OCI-LY3 (cell line): ENCODE measurements at regions not wholly inside any gene's neighbourhood (a gene's known extent, or its start where the extent isn't known, plus 50 kb on each side); places are given as distances from the start of the nearest gene placed in this dataset.

ENCODE experiments used
- H2AFZ ChIP-seq: fragments of 200-600, 300-600 bp; shearing (Covaris generic); 2 replicates; pipeline ENCODE4 v1.6.0; 2014; ENCODE audit warnings: antibody characterized with exemption, low read depth, low read length
- H3K27ac ChIP-seq: fragments of 200-600, 300-600 bp; sonication (generic); 2 replicates; pipeline ENCODE4 v1.5.1; 2014; ENCODE audit warnings: mild to moderate bottlenecking, low read length, moderate library complexity, mixed read lengths
- H3K27me3 ChIP-seq: fragments of 200-600, 300-600 bp; sonication (generic); 2 replicates; pipeline ENCODE4 v1.6.1; 2014; ENCODE audit warnings: low read depth, low read length, mixed read lengths
- H3K36me3 ChIP-seq: fragments of 200-600, 300-600 bp; sonication (generic); replicated peaks from 2 replicates; pipeline ENCODE3; 2014; ENCODE audit warnings: low read depth, low read length, mixed read lengths
- H3K4me1 ChIP-seq: fragments of 300-600, 200-600 bp; sonication (generic); 2 replicates; pipeline ENCODE4 v1.6.1; 2014; ENCODE audit warnings: low read length, mixed read lengths
- H3K4me2 ChIP-seq: fragments of 200-600, 300-600 bp; sonication (generic); 2 replicates; pipeline ENCODE4 v1.6.1; 2014; ENCODE audit warnings: low read length, mixed read lengths
- H3K4me3 ChIP-seq: fragments of 300-600, 200-600 bp; sonication (generic); 2 replicates; pipeline ENCODE4 v1.5.1; 2014; ENCODE audit warnings: antibody characterized with exemption, mild to moderate bottlenecking, low read length, moderate library complexity
- H3K79me2 ChIP-seq: fragments of 300-600, 200-600 bp; shearing (Covaris generic); 2 replicates; pipeline ENCODE4 v1.6.1; 2014; ENCODE audit warnings: mild to moderate bottlenecking, low read length, mixed read lengths
- H3K9ac ChIP-seq: fragments of 300-600, 200-600 bp; shearing (Covaris generic); 2 replicates; pipeline ENCODE4 v1.6.0; 2014; ENCODE audit warnings: mild to moderate bottlenecking, low read length, moderate library complexity
- H3K9me3 ChIP-seq: fragments of 200-600, 300-600 bp; shearing (Covaris generic); 2 replicates; pipeline ENCODE4 v1.6.1; 2014; ENCODE audit warnings: low read length, mixed read lengths; ENCODE audit not compliant: insufficient read depth
- H4K20me1 ChIP-seq: fragments of 200-600, 300-600 bp; sonication (generic); 2 replicates; pipeline ENCODE4 v1.6.1; 2016; ENCODE audit warnings: low read length, mixed read lengths; ENCODE audit not compliant: insufficient read depth
- EZH2phosphoT487 ChIP-seq: fragments of 200-600 bp; shearing (Covaris generic); IDR thresholded peaks from 2 replicates; pipeline ENCODE4 v1.6.1; 2018; ENCODE audit warnings: antibody characterized with exemption, mixed run types, low read depth
- TF ChIP-seq, protein P1 (sequence below): fragments of 200-600, 300-600 bp; sonication (generic); IDR thresholded peaks from 2 replicates; pipeline ENCODE4 v1.5.1; 2014; ENCODE audit warnings: antibody characterized with exemption, low read length, low read depth

DNA sequence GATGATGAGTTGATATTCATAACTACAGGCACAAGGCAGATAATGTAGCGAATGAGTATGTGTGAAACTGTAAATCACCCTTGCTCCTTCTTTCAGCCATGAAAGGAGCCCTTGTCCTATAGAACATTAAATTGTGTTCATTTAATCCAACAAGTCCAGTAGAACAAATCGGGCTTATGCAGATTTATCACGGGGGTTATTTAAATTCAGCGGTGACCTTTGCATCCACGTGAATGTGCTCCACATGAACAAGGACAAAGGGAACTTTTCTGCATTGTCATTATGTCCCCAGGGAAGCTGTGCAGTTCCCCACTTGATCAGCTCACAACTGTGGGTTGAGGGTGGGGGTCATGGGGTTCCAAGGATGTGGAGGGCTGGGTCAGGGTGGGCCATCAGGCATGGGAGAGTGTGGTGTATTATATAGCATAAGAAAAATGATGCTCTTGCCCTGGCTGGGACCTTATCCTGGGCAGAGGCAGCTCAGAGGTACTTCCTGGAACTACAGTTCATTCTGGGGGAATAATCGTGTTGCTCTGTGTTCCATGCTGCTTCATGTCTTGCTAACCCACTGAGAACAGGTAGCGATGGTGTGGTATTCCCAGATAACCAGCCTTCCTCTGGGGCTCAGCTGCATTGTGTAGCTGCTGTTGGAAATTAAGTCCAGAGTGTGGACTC is 306.6 kb downstream of the FAT3 start:
- no peaks in the 10 kb centered on the region for H3K36me3 ChIP-seq
- H2AFZ ChIP-seq, result no peak overlapping the region
- H3K27ac ChIP-seq, result no peak overlapping the region

GRCh38 chr11:92533657-92534335 is 309.2 kb downstream of the FAT3 start:
- Histone ChIP-seq H3K4me1 (no peaks in the 10 kb centered on the region), H4K20me1 (no peaks in the 10 kb centered on the region)
- TF ChIP-seq, protein P1, sequence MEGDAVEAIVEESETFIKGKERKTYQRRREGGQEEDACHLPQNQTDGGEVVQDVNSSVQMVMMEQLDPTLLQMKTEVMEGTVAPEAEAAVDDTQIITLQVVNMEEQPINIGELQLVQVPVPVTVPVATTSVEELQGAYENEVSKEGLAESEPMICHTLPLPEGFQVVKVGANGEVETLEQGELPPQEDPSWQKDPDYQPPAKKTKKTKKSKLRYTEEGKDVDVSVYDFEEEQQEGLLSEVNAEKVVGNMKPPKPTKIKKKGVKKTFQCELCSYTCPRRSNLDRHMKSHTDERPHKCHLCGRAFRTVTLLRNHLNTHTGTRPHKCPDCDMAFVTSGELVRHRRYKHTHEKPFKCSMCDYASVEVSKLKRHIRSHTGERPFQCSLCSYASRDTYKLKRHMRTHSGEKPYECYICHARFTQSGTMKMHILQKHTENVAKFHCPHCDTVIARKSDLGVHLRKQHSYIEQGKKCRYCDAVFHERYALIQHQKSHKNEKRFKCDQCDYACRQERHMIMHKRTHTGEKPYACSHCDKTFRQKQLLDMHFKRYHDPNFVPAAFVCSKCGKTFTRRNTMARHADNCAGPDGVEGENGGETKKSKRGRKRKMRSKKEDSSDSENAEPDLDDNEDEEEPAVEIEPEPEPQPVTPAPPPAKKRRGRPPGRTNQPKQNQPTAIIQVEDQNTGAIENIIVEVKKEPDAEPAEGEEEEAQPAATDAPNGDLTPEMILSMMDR, result no peak
- TF ChIP-seq EZH2phosphoT487, result no peak

More for the DNA sequence above, 306.6 kb downstream of the FAT3 start:
- Histone ChIP-seq H4K20me1 (no peaks in the 10 kb centered on the region), H3K79me2 (no peaks in the 10 kb centered on the region), H3K27me3 (no peaks in the 10 kb centered on the region), H3K9me3 (no peaks in the 10 kb centered on the region), H3K4me1 (no peaks in the 10 kb centered on the region), H3K4me3 (no peak overlapping the region), H3K9ac (no peak overlapping the region), H3K4me2 (no peak overlapping the region)
- no peak for TF ChIP-seq EZH2phosphoT487
- TF ChIP-seq, protein P1, result no peak

DNA sequence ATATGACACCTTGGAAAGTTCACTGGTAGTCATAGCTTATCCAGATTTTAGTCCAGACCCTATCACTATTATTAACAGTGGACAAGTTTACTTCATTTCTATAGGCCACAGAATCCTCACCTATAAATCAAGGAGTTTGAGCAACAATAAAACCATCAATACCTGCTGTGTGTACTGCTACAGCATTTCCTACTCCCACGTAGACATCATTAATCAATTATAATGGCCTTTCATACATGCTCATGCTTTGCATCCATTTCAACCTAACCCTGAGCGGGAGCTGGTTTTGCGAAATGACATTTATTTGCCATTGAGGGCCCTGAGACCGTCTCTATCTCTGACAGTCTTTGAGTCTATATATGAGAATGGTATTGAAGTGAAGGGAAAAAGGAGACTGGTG is 312.3 kb downstream of the FAT3 start:
- Histone ChIP-seq H4K20me1 (no peaks in the 10 kb centered on the region), H3K27me3 (no peaks in the 10 kb centered on the region), H3K4me2 (no peak overlapping the region), H3K4me3 (no peak overlapping the region), H3K36me3 (no peaks in the 10 kb centered on the region), H3K79me2 (no peaks in the 10 kb centered on the region), H3K9me3 (no peaks in the 10 kb centered on the region), H3K4me1 (0 out of 2 replicates have a peak, but pooled peaks cover 4% of the 10 kb centered on the region), H3K27ac (no peak overlapping the region), H3K9ac (no peak overlapping the region), H2AFZ (no peak overlapping the region)
- no peak for TF ChIP-seq EZH2phosphoT487
- TF ChIP-seq, protein P1, result no peak

More at GRCh38 chr11:92533657-92534335, 309.2 kb downstream of the FAT3 start:
- Histone ChIP-seq H3K4me2 (no peak overlapping the region), H3K4me3 (no peak overlapping the region), H3K9me3 (no peaks in the 10 kb centered on the region), H3K9ac (no peak overlapping the region), H3K36me3 (no peaks in the 10 kb centered on the region), H2AFZ (no peak overlapping the region), H3K79me2 (no peaks in the 10 kb centered on the region), H3K27ac (no peak overlapping the region), H3K27me3 (no peaks in the 10 kb centered on the region)

DNA sequence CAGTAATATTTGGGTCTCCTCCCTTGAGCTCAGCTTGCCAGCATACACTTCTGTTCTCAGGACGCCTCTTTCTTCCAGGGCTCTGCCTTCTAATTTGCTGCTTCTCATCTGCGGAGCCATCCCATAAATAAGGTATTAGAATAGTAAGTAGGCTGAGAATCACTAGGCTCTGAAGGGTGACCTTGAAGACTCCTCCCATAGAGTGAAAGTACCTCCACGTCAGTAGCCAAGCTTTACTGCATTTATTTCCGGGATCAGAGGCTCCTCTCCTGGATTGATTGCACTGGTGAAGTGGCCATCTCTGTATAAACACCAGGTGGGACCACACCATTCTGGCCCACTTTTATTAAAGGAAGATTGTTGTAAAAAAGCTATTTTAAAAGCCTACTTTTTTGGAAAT is 315.5 kb downstream of the FAT3 start:
- H3K4me2 ChIP-seq, result no peak overlapping the region
- H3K4me3 ChIP-seq, result no peak overlapping the region
- H4K20me1 ChIP-seq, result no peaks in the 10 kb centered on the region
- no peak overlapping the region for H3K27ac ChIP-seq
- H3K9ac ChIP-seq, result no peak overlapping the region
- no peaks in the 10 kb centered on the region for H3K79me2 ChIP-seq
- H2AFZ ChIP-seq, result no peak overlapping the region
- H3K9me3 ChIP-seq, result no peaks in the 10 kb centered on the region
- no peaks in the 10 kb centered on the region for H3K27me3 ChIP-seq
- TF ChIP-seq EZH2phosphoT487, result no peak
- TF ChIP-seq, protein P1, result no peak
- no peaks in the 10 kb centered on the region for H3K36me3 ChIP-seq
- 0 out of 2 replicates have a peak, but pooled peaks cover 4% of the 10 kb centered on the region for H3K4me1 ChIP-seq
